ENCODE measurements at regions not wholly inside any gene's neighbourhood (a gene's known extent, or its start where the extent isn't known, plus 50 kb on each side); places are given as distances from the start of the nearest gene placed in this dataset.

GRCh38 chr19:30224689-30225606, 147.2 kb upstream of the ZNF536 start:
- TF ChIP-seq EP300 (IDR thresholded peaks at IDR 0.05; ENCODE audit: borderline replicate concordance in 1 of 2, low read depth in 2 of 2, low read length in 2 of 2) (no peak), TCF12 (IDR thresholded peaks at IDR 0.05; ENCODE audit: low read depth, low read length) (no peak), CTCF (IDR thresholded peaks at IDR 0.05; ENCODE audit: control extremely low read depth in 1 of 3, insufficient read depth in 1 of 3, low read depth in 1 of 3, low read length in 3 of 3) (no peak)

Measured in H1 (cell line).